ENCODE measurements at regions not wholly inside any gene's neighbourhood (a gene's known extent, or its start where the extent isn't known, plus 50 kb on each side); places are given as distances from the start of the nearest gene placed in this dataset.

DNA sequence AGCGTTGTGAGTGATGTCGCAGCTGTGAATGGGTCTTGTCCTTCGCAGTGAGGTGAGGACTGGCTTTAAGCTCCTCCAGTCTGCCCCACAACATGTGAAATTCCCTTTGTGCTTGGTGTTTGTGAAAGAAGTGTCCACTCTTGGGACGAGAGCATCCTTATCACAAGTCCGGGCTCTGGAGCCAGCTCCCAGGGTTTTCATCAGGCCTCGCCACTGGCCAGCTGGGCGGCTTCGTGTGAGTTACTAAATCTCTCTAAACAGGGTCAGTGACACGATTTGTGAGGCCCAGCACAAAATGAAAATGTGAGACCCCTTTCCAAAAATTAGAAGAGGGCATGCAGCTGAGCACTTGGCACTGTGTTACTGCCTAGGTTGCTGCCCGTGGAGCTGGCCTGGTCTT is 115.9 kb downstream of the VAPA start:
- no peak for DNase-seq
- TF ChIP-seq, protein P1, sequence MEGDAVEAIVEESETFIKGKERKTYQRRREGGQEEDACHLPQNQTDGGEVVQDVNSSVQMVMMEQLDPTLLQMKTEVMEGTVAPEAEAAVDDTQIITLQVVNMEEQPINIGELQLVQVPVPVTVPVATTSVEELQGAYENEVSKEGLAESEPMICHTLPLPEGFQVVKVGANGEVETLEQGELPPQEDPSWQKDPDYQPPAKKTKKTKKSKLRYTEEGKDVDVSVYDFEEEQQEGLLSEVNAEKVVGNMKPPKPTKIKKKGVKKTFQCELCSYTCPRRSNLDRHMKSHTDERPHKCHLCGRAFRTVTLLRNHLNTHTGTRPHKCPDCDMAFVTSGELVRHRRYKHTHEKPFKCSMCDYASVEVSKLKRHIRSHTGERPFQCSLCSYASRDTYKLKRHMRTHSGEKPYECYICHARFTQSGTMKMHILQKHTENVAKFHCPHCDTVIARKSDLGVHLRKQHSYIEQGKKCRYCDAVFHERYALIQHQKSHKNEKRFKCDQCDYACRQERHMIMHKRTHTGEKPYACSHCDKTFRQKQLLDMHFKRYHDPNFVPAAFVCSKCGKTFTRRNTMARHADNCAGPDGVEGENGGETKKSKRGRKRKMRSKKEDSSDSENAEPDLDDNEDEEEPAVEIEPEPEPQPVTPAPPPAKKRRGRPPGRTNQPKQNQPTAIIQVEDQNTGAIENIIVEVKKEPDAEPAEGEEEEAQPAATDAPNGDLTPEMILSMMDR (IDR thresholded peaks at IDR 0.05; ENCODE audit: borderline replicate concordance, extremely low read depth, insufficient read depth), result no peak
- Histone ChIP-seq H3K4me3 (ENCODE audit: low read length in 3 of 3) (no peak overlapping the region), H3K27ac (ENCODE audit: low read depth in 2 of 2, low read length in 2 of 2) (no peak overlapping the region), H3K9me3 (ENCODE audit: control insufficient read depth in 2 of 3, insufficient read depth in 1 of 3, low read length in 3 of 3) (no peaks in the 10 kb centered on the region), H3K36me3 (ENCODE audit: control insufficient read depth in 2 of 3, insufficient read depth in 3 of 3, low read length in 3 of 3) (no peaks in the 10 kb centered on the region), H3K27me3 (ENCODE audit: control insufficient read depth, insufficient read depth, low read length) (no peaks in the 10 kb centered on the region), H3K4me1 (ENCODE audit: control insufficient read depth in 2 of 3, insufficient read depth in 2 of 3, low read depth in 1 of 3, low read length in 3 of 3) (no peaks in the 10 kb centered on the region), H3K9ac (ENCODE audit: low read length in 3 of 3) (no peak overlapping the region)
- FAIRE-seq, result no peak
- intact Hi-C loops (cut with DNase I), result no loop called here

DNA sequence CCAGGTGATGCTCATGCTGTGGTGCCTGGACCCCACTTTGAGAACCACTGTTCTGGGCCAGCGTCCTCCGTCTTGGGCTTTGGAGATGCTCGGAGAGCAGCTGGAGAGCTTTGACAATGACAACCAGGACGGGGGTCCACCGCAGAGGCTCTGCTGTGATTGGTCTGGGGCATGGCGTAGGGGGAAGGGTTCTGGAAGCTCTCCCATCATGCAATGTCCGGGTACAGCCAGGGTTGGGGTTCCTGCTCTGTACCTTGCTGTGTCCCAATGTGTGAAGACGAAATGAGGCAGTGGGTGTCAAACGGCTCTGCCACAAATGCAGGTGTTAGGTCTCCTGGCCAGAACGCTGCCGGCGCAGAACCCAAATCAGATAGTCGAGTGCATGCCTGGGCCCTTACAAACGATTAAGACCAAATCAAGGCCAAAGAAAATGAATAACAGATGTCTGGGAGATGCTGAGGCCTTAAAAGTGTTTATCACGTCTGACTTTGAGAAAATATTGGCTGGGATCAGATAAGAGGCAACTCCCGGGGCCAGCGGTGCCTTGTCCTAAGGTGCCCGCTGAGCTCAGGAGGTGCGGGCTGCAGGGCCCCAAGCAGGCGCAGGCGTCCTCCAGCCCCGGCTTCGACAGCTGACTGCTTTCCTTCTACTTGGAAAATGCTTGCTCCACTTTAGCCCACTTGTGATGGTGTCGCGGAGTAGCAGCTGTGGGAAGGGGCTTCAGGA is 117.2 kb downstream of the VAPA start:
- Histone ChIP-seq H3K4me3 (ENCODE audit: low read length in 3 of 3) (no peak overlapping the region), H3K9ac (ENCODE audit: low read length in 3 of 3) (no peak overlapping the region), H3K27ac (ENCODE audit: low read depth in 2 of 2, low read length in 2 of 2) (no peak overlapping the region), H3K9me3 (ENCODE audit: control insufficient read depth in 2 of 3, insufficient read depth in 1 of 3, low read length in 3 of 3) (no peaks in the 10 kb centered on the region), H3K27me3 (ENCODE audit: control insufficient read depth, insufficient read depth, low read length) (no peaks in the 10 kb centered on the region), H3K4me1 (ENCODE audit: control insufficient read depth in 2 of 3, insufficient read depth in 2 of 3, low read depth in 1 of 3, low read length in 3 of 3) (peaks cover 0 to 3% (median 0%) of the 10 kb centered on the region in 3 donors), H3K36me3 (ENCODE audit: control insufficient read depth in 2 of 3, insufficient read depth in 3 of 3, low read length in 3 of 3) (no peaks in the 10 kb centered on the region)
- TF ChIP-seq, protein P1 (IDR thresholded peaks at IDR 0.05; ENCODE audit: borderline replicate concordance, extremely low read depth, insufficient read depth), result no peak
- FAIRE-seq, result no peak
- intact Hi-C loops (cut with DNase I), result no loop called here
- DNase-seq, result peak in 1 of 5 donors; percentile 19

DNA sequence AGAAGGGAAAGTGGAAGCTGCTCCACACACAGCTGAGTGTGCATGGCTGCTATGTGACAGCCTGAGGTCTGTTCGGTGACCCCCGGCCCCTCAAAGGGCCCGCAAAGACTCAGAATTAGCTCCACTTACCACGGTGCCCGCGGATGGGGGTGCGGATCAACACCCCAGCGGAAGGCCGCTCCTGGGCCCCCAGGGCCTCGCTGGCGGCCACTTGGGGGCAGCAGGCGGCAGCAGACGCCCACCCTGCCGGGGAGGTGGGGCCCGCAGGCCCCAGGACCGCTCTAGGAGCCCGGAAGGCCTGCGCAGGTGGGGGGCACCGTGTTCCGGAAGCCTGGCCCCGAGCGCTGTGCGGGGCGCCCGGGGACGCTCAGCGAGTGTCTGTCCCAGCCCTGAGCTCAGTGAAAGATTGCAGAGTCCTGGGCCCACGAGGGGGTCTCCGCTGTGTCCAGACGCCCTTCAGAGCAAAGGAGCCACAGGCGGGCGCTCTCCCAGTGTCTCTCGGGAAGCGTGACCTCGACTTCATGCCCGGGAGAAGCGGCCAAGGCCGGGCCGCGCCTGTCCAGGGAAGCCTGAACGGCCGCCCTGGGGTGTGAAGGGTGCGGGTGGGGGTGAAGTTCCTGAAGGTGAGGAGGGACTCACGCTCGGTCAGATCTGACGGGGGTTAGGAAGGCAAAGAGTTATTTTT is 118.7 kb downstream of the VAPA start:
- FAIRE-seq (no peak), DNase-seq (peak; percentile 69 to 82 (median 79))
- Histone ChIP-seq H3K4me1 (ENCODE audit: control insufficient read depth in 2 of 3, insufficient read depth in 2 of 3, low read depth in 1 of 3, low read length in 3 of 3) (peaks cover 0 to 3% (median 0%) of the 10 kb centered on the region in 3 donors), H3K9ac (ENCODE audit: low read length in 3 of 3) (peak overlapping the region in 1 of 3 donors; percentile 17), H3K36me3 (ENCODE audit: control insufficient read depth in 2 of 3, insufficient read depth in 3 of 3, low read length in 3 of 3) (no peaks in the 10 kb centered on the region), H3K4me3 (ENCODE audit: low read length in 3 of 3) (peak overlapping the region in 1 of 3 donors; percentile 42), H3K9me3 (ENCODE audit: control insufficient read depth in 2 of 3, insufficient read depth in 1 of 3, low read length in 3 of 3) (no peaks in the 10 kb centered on the region), H3K27me3 (ENCODE audit: control insufficient read depth, insufficient read depth, low read length) (no peaks in the 10 kb centered on the region), H3K27ac (ENCODE audit: low read depth in 2 of 2, low read length in 2 of 2) (no peak overlapping the region)
- TF ChIP-seq, protein P1 (IDR thresholded peaks at IDR 0.05; ENCODE audit: borderline replicate concordance, extremely low read depth, insufficient read depth), result peak; percentile 21
- intact Hi-C loops (cut with DNase I), result no loop called here

All from kidney (tissue), 13 donors.